Endodermal cell (in vitro differentiated cells): ENCODE measurements at regions not wholly inside any gene's neighbourhood (a gene's known extent, or its start where the extent isn't known, plus 50 kb on each side); places are given as distances from the start of the nearest gene placed in this dataset.
"Not testable (repeated sequence)": the region's sequence is repeated elsewhere in the genome, so short reads cannot be mapped to it uniquely, and the experiment has no call there.

Source experiments
- DNase-seq: peaks from one replicate; pipeline ENCODE4 v3.0.0-alpha.2; 2017
- H3K27ac ChIP-seq: 2 replicates; pipeline ENCODE4 v1.5.1; 2013; ENCODE audit warnings: mild to moderate bottlenecking, low read depth, low read length, moderate library complexity
- H3K27me3 ChIP-seq: 2 replicates; pipeline ENCODE4 v1.6.1; 2013; ENCODE audit warnings: mild to moderate bottlenecking, low read length, moderate library complexity; ENCODE audit not compliant: insufficient read depth, control insufficient read depth, poor library complexity, severe bottlenecking
- H3K36me3 ChIP-seq: 2 replicates; pipeline ENCODE4 v1.7.0; 2013; ENCODE audit warnings: mild to moderate bottlenecking, low read length, moderate library complexity; ENCODE audit not compliant: control insufficient read depth, insufficient read depth
- H3K4me1 ChIP-seq: one replicate; pipeline ENCODE4 v1.7.0; 2013; ENCODE audit warnings: low read length; ENCODE audit not compliant: control insufficient read depth, insufficient read depth
- H3K4me3 ChIP-seq: 2 replicates; pipeline ENCODE4 v1.5.1; 2013; ENCODE audit warnings: mild to moderate bottlenecking, low read length, moderate library complexity
- H3K9ac ChIP-seq: 2 replicates; pipeline ENCODE4 v1.6.1; 2013; ENCODE audit warnings: mild to moderate bottlenecking, low read length, moderate library complexity; ENCODE audit not compliant: poor library complexity, severe bottlenecking; ENCODE audit errors: extremely low read depth
- H3K9me3 ChIP-seq: 2 replicates; pipeline ENCODE4 v1.6.1; 2013; ENCODE audit warnings: mild to moderate bottlenecking, low read length, moderate library complexity; ENCODE audit not compliant: control insufficient read depth
- H3K27ac Mint-ChIP-seq: 2 replicates; pipeline ENCODE4 v1.8.0; 2020; ENCODE audit warnings: mixed read lengths
- H3K27me3 Mint-ChIP-seq: 2 replicates; pipeline ENCODE4 v1.8.0; 2021; ENCODE audit warnings: mild to moderate bottlenecking, mixed read lengths; ENCODE audit not compliant: insufficient read depth
- H3K36me3 Mint-ChIP-seq: 2 replicates; pipeline ENCODE4 v1.8.0; 2020; ENCODE audit warnings: low read depth, mixed read lengths
- H3K4me1 Mint-ChIP-seq: 2 replicates; pipeline ENCODE4 v1.8.0; 2020; ENCODE audit warnings: mixed read lengths
- H3K4me3 Mint-ChIP-seq: 2 replicates; pipeline ENCODE4 v1.8.0; 2020; ENCODE audit warnings: mild to moderate bottlenecking, moderate library complexity, mixed read lengths
- H3K9me3 Mint-ChIP-seq: 2 replicates; pipeline ENCODE4 v1.8.0; 2020; ENCODE audit warnings: mild to moderate bottlenecking, mixed read lengths
- WGBS, 2 experiments: methylation state at CpG; one replicate each; pipeline versions ENCODE4 v1.1.5 to v1.1.7; 2013; ENCODE audit warnings: missing lambda C conversion rate in 2 of 2, mixed read lengths in 1 of 2; ENCODE audit not compliant: insufficient coverage in 1 of 2, insufficient read length in 1 of 2; 5-methylcytosine and 5-hydroxymethylcytosine counted together
- TF ChIP-seq, protein P1 (sequence below): fragments of 200-600 bp; sonication (generic); conservative IDR thresholded peaks from 2 replicates; pipeline ENCODE4 v1.5.0; 2021; ENCODE audit warnings: antibody characterized with exemption, mild to moderate bottlenecking

- H3K9ac ChIP-seq = no peak overlapping the region
- no peak overlapping the region for H3K27ac Mint-ChIP-seq
- peaks cover 28% of the 10 kb centered on the region for H3K4me1 Mint-ChIP-seq
- no peaks in the 10 kb centered on the region for H3K27me3 ChIP-seq
- H3K36me3 Mint-ChIP-seq = peaks cover 10% of the 10 kb centered on the region
- H3K4me1 ChIP-seq = peaks cover 5% of the 10 kb centered on the region
- TF ChIP-seq, protein P1, sequence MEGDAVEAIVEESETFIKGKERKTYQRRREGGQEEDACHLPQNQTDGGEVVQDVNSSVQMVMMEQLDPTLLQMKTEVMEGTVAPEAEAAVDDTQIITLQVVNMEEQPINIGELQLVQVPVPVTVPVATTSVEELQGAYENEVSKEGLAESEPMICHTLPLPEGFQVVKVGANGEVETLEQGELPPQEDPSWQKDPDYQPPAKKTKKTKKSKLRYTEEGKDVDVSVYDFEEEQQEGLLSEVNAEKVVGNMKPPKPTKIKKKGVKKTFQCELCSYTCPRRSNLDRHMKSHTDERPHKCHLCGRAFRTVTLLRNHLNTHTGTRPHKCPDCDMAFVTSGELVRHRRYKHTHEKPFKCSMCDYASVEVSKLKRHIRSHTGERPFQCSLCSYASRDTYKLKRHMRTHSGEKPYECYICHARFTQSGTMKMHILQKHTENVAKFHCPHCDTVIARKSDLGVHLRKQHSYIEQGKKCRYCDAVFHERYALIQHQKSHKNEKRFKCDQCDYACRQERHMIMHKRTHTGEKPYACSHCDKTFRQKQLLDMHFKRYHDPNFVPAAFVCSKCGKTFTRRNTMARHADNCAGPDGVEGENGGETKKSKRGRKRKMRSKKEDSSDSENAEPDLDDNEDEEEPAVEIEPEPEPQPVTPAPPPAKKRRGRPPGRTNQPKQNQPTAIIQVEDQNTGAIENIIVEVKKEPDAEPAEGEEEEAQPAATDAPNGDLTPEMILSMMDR = no peak
- no peak overlapping the region for H3K4me3 Mint-ChIP-seq
- H3K9me3 ChIP-seq = peaks cover 19% of the 10 kb centered on the region
- H3K27ac ChIP-seq = no peak overlapping the region
- no peaks in the 10 kb centered on the region for H3K36me3 ChIP-seq
- DNase-seq = no peak
- 92 to 100% methylated on average over 1 to 2 of the region's 2 CpGs for WGBS, 2 experiments
- H3K4me3 ChIP-seq = no peak overlapping the region
- H3K9me3 Mint-ChIP-seq = peaks cover 20% of the 10 kb centered on the region
- peaks cover 13% of the 10 kb centered on the region for H3K27me3 Mint-ChIP-seq
Measured at GRCh38 chr15:96165775-96166174, 164.7 kb upstream of the NR2F2 start.

GRCh38 chr15:96166223-96167200 is 164.0 kb upstream of the NR2F2 start:
- H3K4me3 ChIP-seq = no peak overlapping the region
- no peak for DNase-seq
- H3K27ac Mint-ChIP-seq = no peak overlapping the region
- H3K27me3 Mint-ChIP-seq = peaks cover 13% of the 10 kb centered on the region
- peaks cover 19% of the 10 kb centered on the region for H3K9me3 ChIP-seq
- H3K4me1 ChIP-seq = peaks cover 5% of the 10 kb centered on the region
- peaks cover 24% of the 10 kb centered on the region for H3K4me1 Mint-ChIP-seq
- 62 to 77% methylated on average over 9 to 15 of the region's 15 CpGs for WGBS, 2 experiments
- no peak overlapping the region for H3K4me3 Mint-ChIP-seq
- TF ChIP-seq, protein P1 = no peak
- H3K27ac ChIP-seq = peak overlapping the region; percentile 25
- peaks cover 10% of the 10 kb centered on the region for H3K36me3 Mint-ChIP-seq
- H3K9me3 Mint-ChIP-seq = peaks cover 20% of the 10 kb centered on the region
- no peaks in the 10 kb centered on the region for H3K36me3 ChIP-seq
- no peaks in the 10 kb centered on the region for H3K27me3 ChIP-seq
- no peak overlapping the region for H3K9ac ChIP-seq

GRCh38 chr15:96170616-96170978 is 159.9 kb upstream of the NR2F2 start:
- not testable (repeated sequence) for H3K9ac ChIP-seq, H3K36me3 ChIP-seq, H3K27ac Mint-ChIP-seq, H3K36me3 Mint-ChIP-seq, H3K4me3 ChIP-seq, DNase-seq, H3K27me3 ChIP-seq, H3K27ac ChIP-seq, H3K4me3 Mint-ChIP-seq, H3K4me1 ChIP-seq
- H3K9me3 ChIP-seq = peaks cover 19% of the 10 kb centered on the region
- Mint-ChIP-seq H3K27me3 (peaks cover 13% of the 10 kb centered on the region), H3K4me1 (peaks cover 16% of the 10 kb centered on the region), H3K9me3 (peaks cover 20% of the 10 kb centered on the region)
- WGBS, 2 experiments = 78 to 80% methylated on average over 1 of the region's 2 CpGs
